ENCODE measurements at regions not wholly inside any gene's neighbourhood (a gene's known extent, or its start where the extent isn't known, plus 50 kb on each side); places are given as distances from the start of the nearest gene placed in this dataset.
"Not testable (repeated sequence)": the region's sequence is repeated elsewhere in the genome, so short reads cannot be mapped to it uniquely, and the experiment has no call there.

DNA sequence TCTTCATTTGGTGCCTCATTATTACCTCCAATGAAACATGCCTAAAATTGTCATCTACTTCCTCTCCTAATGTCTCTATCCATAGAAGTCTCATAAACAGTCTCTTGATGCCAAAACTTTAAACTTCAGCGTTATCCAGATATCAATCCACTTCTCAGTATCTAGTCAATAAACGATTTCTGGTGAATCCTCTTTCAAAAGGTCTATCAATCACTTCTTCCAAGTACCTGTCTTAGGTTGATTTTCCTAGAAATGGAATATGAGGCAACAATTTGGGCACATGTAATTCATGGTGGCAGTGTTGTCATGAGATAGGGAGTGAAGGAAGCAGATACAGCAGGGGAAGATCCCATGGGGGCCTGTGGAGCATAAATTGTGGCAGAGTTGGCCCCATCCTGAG, 348.5 kb upstream of the POU1F1 start:
- in situ Hi-C loops (cut with HindIII; ENCODE audit: low sequenced_read_pairs), result no loop called here

DNA sequence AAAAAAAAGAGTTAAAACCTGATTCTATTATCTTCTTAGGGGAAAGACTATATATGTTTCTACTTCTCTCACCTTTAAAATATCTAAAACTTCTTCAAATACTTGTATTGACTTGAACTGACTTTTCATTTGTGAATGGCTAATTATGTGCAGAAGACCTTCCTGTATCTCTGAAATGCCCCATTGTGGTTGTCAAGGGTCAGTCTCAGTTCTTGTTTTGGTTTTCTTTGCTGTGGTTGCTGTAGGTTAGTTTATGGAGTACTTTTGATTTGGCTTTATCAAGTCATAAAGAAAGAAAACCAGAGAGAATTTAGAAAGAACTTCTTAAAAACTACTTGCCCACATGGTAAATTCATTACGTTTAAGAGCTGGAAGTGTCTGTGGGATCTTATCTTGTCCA, 345.3 kb upstream of the POU1F1 start:
- in situ Hi-C loops (cut with HindIII; ENCODE audit: low sequenced_read_pairs), result no loop called here

DNA sequence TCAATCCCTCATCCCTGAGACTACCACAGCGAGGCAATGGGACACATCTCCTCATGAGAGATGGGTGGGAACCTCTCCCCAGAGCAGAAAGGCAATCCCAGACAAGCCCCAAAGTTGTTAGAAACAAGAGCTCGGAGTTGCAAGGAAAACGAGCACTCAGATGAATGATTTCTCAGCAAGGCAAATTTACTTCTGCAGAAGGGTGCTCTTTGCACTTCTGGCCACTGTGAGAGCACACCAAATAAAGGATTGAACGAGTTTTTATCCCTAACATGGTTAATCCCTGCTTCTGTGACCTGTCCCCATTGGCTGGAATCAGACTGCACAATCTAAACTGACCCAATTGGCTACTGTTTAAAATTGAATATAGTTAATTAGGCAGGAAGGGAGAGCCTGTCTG, 339.1 kb upstream of the POU1F1 start:
- in situ Hi-C loops (cut with HindIII; ENCODE audit: low sequenced_read_pairs), result no loop called here

DNA sequence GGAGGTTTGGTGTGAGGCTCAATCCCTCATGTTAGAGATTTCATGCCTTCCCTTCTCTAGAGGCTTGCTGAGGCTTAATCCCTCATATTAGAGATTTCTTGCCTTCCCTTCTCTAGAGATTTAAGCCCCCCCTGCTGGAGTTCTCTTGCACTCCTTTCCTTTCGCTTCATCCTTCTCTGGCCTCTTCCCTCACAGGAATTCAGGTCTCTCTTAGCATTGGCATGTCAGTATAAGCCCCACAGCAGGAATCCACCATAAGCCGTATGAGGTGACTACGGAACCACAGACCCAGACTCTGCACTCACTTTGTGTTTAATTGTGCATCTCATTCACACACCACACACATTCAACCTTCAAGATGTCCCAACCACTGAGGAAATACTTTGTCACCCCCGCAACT, 338.6 kb upstream of the POU1F1 start:
- in situ Hi-C loops (cut with HindIII; ENCODE audit: low sequenced_read_pairs), result no loop called here

DNA sequence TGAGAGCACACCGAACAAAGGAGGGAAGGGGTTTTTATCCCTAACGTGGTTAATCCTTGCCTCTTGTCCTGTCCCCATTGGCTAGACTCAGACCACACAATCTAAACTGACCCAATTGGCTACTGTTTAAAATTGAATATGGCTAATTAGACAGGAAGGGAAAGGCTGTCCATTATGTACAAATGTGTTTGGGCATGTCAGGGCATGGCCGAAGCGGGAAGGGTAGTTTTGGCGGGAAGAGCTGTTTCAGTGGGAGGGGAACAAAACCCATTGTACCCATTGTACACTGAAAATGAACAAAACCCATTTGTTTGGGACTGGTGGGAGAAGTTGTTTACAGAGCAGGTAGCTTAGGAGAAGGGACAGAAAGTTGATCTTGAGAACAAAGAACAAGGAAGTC, 330.9 kb upstream of the POU1F1 start:
- in situ Hi-C loops (cut with HindIII; ENCODE audit: low sequenced_read_pairs), result no loop called here

- in situ Hi-C loops (cut with HindIII; ENCODE audit: low sequenced_read_pairs), result no loop called here
Observed at GRCh38 chr3:87595798-87596197, 319.4 kb upstream of the POU1F1 start.

DNA sequence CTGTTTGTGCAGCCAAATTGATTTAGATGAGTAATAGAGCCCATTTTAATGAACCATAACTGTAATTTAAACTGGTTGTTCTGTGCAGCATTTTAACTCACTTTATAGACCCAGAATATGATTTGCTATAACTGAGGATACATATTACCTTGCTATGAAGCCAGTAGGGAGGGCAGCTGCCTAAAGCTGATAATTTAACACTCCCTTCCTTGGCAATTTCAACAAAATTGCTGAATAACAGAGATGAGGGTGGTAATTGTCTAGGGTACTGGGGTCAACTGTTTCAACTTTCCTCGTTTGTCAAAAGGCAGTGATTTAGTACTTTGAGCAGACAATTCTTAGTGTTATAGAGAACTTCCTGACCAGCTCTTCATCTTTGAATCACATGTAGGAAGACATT, 304.9 kb upstream of the POU1F1 start:
- in situ Hi-C loops (cut with HindIII; ENCODE audit: low sequenced_read_pairs), result no loop called here

DNA sequence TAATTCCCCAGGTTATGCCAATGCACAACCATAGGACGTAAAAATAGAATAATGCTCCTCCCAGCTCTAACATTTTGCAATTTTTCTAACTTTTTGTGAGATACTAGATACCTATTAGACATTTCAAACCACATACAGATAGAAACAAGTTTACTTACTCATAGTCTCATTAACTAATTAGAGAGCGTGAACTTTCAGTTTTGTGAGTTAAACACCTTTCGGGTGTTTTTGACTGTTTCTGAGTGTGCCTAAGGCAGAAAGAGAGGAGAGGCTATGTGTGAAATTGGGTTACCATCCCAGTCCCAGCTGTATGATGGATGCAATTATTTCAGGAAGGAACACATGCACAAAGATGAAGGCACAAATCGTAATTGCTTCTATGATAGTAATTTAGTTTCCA, 300.4 kb upstream of the POU1F1 start:
- in situ Hi-C loops (cut with HindIII; ENCODE audit: low sequenced_read_pairs), result no loop called here

GRCh38 chr3:87575550-87575949, 299.2 kb upstream of the POU1F1 start:
- in situ Hi-C loops (cut with HindIII; ENCODE audit: low sequenced_read_pairs), result no loop called here

GRCh38 chr3:87568331-87568730, 291.9 kb upstream of the POU1F1 start:
- in situ Hi-C loops (cut with HindIII; ENCODE audit: low sequenced_read_pairs), result no loop called here

DNA sequence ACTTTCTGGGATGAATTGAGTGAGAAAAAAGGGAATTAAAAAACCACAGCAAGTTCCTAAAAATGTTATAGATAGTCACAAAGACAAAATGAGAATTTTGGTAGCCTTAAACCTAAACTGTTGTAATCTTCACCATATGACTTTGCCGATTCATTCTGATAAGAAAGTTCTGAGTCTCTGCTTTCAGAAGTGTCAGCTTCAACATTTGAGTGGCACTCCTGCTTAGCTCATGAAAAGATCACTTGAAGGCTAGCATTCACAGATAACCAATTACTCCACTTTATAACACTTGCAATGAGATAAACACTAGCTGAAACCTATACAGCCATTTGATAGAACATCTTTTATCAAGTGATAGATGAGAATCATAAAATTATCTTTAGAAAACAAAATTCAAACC, 288.1 kb upstream of the POU1F1 start:
- in situ Hi-C loops (cut with HindIII; ENCODE audit: low sequenced_read_pairs), result no loop called here

GRCh38 chr3:87563712-87564111, 287.3 kb upstream of the POU1F1 start:
- in situ Hi-C loops (cut with HindIII; ENCODE audit: low sequenced_read_pairs), result no loop called here

DNA sequence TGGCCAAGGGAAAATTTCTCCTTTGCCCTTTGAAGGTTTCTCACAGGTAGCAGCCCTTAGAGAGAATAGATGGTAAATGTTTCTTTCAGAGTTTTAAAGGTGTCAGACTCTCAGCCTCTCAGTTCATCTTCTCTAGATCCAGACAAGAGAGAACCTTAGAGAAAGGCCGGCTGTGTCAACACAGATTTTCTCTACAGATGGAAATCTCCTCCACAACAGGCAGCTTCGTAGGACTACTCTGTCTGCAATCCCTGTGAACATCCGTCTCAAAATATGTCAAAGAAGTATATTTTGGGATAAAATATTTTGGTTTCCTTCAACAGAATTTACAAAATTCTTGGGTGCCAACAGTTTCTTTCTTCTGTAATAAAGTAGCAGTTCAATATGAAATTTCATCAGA, 282.1 kb upstream of the POU1F1 start:
- in situ Hi-C loops (cut with HindIII; ENCODE audit: low sequenced_read_pairs), result no loop called here

GRCh38 chr3:87555290-87555689, 278.9 kb upstream of the POU1F1 start:
- in situ Hi-C loops (cut with HindIII; ENCODE audit: low sequenced_read_pairs), result no loop called here

- in situ Hi-C loops (cut with HindIII; ENCODE audit: low sequenced_read_pairs), result no loop called here
Observed at GRCh38 chr3:87553058-87553457, 276.7 kb upstream of the POU1F1 start.

DNA sequence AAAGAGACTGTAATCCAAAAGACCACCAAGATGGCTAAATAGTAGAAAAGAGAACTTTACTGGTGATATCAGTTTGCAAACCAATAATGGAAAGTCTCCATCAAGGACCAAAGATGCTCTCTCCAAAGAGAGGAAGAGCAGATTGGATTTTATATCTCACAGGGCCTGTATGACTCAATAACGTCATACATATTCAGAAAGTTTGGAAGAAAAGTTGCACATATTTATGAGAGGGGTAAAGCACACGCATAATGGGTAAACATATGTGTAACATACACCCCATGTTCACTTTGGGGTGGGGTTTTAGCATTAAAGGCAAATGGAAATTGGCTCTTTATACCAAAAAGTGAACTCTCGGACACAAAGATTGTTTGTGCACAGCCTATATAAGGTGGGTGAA, 274.5 kb upstream of the POU1F1 start:
- in situ Hi-C loops (cut with HindIII; ENCODE audit: low sequenced_read_pairs), result no loop called here

DNA sequence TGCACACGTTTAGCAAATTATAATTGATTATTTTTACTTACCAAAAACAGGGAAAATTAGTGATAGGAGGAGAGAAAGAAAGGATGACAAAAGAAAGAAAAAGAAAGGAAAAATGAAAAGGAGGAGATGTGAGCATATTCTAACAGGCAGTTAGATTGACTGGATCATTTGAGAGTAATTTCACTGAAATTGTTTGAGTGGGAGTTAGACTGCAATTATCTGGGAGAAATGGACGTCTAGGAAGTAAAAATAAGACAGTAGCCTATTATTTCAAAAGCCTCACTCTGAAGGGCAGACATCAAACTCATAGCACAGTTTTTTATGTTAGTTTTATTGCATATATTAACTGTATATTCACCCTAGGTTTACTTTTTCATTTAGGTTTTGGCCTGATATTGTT, 272.8 kb upstream of the POU1F1 start:
- in situ Hi-C loops (cut with HindIII; ENCODE audit: low sequenced_read_pairs), result no loop called here

- in situ Hi-C loops (cut with HindIII; ENCODE audit: low sequenced_read_pairs), result no loop called here
Observed at GRCh38 chr3:87548271-87548670, 271.9 kb upstream of the POU1F1 start.

DNA sequence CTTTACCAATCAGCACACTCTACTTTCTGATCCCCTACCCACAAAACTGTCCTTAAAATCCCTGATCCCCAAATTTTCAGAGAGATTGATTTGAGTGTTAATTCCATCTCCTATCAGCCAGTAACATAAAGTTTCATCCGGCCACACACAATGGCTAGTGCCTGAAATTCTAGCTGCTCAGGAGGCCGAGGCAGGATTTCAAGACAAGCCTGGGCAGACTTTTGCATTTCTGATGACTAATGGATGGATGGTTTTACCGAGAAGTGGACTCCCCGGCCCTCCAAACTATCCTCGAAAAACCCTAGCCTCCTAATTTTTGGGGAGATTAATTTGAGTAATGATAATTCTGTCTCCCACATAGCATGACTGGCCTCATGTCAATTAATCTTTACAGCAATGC, 269.8 kb upstream of the POU1F1 start:
- in situ Hi-C loops (cut with HindIII; ENCODE audit: low sequenced_read_pairs), result no loop called here

GRCh38 chr3:87543408-87543807, 267.0 kb upstream of the POU1F1 start:
- in situ Hi-C loops (cut with HindIII; ENCODE audit: low sequenced_read_pairs), result not testable (repeated sequence)

DNA sequence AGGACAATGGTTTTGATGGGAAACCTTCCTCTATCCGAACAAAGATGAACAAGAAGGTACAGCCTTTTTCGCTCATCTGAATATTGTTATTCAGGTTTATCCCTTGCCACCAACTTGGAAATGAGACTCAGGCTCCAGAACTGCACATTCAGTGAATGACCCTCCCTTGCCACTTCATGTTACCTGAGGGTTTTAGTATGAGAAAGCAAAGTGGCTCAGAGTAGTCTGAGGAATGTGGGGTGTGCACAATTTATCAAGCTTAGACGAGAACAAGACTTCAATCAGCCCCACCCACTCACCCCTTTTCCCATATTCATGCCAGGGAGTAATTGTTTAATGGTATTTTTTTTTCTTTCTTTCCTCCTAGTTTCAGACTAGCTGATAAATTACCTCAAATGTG, 265.3 kb upstream of the POU1F1 start:
- in situ Hi-C loops (cut with HindIII; ENCODE audit: low sequenced_read_pairs), result no loop called here

DNA sequence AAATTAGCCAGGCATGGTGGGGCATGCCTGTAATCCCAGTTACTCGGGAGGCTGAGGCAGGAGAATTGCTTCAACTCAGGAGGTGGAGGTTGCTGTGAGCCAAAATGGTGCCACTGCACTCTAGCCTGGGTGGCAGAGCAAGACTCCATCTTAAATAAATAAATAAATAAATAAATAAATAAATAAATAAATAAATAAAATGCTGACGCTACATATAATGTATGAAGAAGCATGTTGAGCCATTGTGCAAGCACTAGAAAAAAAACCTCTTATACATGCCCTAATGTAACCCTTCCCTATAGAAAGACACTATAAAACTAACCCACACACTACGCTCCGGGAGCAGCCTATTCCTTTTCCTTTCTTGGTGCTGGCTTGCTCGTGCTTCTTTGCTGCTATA, 262.3 kb upstream of the POU1F1 start:
- in situ Hi-C loops (cut with HindIII; ENCODE audit: low sequenced_read_pairs), result not testable (repeated sequence)

DNA sequence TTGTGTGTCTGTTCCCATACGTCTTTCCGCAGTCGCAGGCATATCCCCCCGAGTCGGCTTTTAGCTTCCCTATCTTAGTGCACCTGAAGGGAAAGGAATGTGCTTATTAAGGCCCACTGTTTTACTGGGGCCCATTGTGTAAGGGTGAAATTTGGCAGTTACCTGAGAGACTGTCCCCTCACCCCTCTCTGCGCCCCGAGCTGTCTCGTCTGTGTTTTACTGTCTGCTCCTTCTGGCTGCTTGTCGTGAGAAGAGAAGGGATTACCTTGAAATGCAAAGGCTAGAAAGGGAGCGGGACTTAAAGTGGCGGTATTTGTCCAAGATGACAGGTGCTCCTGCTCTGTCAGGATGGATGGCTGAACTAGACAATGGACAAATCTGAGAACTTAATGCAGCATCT, 233.0 kb upstream of the POU1F1 start:
- in situ Hi-C loops (cut with HindIII; ENCODE audit: low sequenced_read_pairs), result loop anchor here (25.0 kb wide), 1 partner anchor 222 kb away; the partner anchor contains the start of gene POU1F1

DNA sequence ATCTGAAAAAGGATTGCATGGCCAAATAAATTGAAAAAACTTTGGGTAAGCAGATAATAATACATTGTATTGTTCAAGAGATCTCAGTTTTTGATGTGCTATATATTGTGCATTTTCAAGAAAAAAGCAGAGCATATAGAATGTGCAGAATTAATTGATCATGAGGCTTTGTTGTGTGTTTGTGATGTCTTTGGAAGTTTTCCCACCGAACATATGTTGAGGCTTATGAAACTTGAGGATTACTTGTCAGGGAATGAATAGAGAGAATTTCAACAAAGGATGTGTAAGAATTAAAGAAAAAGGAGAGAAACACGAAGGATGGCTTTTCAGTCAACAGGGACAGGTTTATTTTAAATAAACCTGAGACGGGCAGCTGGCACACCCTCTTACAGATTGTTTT, 232.5 kb upstream of the POU1F1 start:
- in situ Hi-C loops (cut with HindIII; ENCODE audit: low sequenced_read_pairs), result loop anchor here (25.0 kb wide), 1 partner anchor 222 kb away; the partner anchor contains the start of gene POU1F1

All from DLD1 (cell line).